H9 (cell line): ENCODE measurements at regions not wholly inside any gene's neighbourhood (a gene's known extent, or its start where the extent isn't known, plus 50 kb on each side); places are given as distances from the start of the nearest gene placed in this dataset.

ENCODE experiments used
- DNase-seq: peaks from one replicate; pipeline ENCODE4 v3.0.0-alpha.2; 2017
- H2AFZ ChIP-seq: one replicate; pipeline ENCODE4 v1.6.1; 2013; ENCODE audit warnings: mild to moderate bottlenecking, low read length, control low read depth, moderate library complexity
- H2AK5ac ChIP-seq: 2 replicates; pipeline ENCODE4 v1.6.1; 2013; ENCODE audit warnings: low read length, control low read depth, mixed read lengths; ENCODE audit not compliant: insufficient read length
- H2BK120ac ChIP-seq: one replicate; pipeline ENCODE4 v1.6.1; 2013; ENCODE audit warnings: low read depth, mild to moderate bottlenecking, low read length, control low read depth, inconsistent platforms; ENCODE audit not compliant: poor library complexity, severe bottlenecking
- H2BK12ac ChIP-seq: 2 replicates; pipeline ENCODE4 v1.6.1; 2013; ENCODE audit warnings: low read length, control low read depth, mixed read lengths, low read depth; ENCODE audit not compliant: insufficient read length
- H2BK15ac ChIP-seq: 2 replicates; pipeline ENCODE4 v1.6.1; 2013; ENCODE audit warnings: low read depth, low read length, control low read depth
- H2BK20ac ChIP-seq: one replicate; pipeline ENCODE4 v1.6.1; 2013; ENCODE audit warnings: low read depth, mild to moderate bottlenecking, low read length, control low read depth, inconsistent platforms; ENCODE audit not compliant: poor library complexity, severe bottlenecking
- H2BK5ac ChIP-seq: 2 replicates; pipeline ENCODE4 v1.6.1; 2013; ENCODE audit warnings: low read length, control low read depth, mixed read lengths; ENCODE audit not compliant: insufficient read length
- H3K14ac ChIP-seq: 2 replicates; pipeline ENCODE4 v1.6.1; 2013; ENCODE audit warnings: low read length, control low read depth; ENCODE audit not compliant: insufficient read depth
- H3K18ac ChIP-seq: 2 replicates; pipeline ENCODE4 v1.6.1; 2013; ENCODE audit warnings: low read depth, mild to moderate bottlenecking, mixed read lengths, low read length, control low read depth; ENCODE audit not compliant: insufficient read length
- H3K23ac ChIP-seq: 2 replicates; pipeline ENCODE4 v1.6.1; 2013; ENCODE audit warnings: low read length, control low read depth, mixed read lengths, low read depth; ENCODE audit not compliant: insufficient read length
- H3K23me2 ChIP-seq: 2 replicates; pipeline ENCODE4 v1.6.1; 2013; ENCODE audit warnings: low read depth, mild to moderate bottlenecking, mixed read lengths, low read length, control low read depth; ENCODE audit not compliant: insufficient read length, poor library complexity, severe bottlenecking
- H3K27ac ChIP-seq: 2 replicates; pipeline ENCODE4 v1.5.1; 2013; ENCODE audit warnings: low read length, control low read depth, mixed read lengths, low read depth; ENCODE audit not compliant: insufficient read length
- H3K27me3 ChIP-seq: 2 replicates; pipeline ENCODE4 v1.6.1; 2013; ENCODE audit warnings: low read length, control low read depth, inconsistent platforms; ENCODE audit not compliant: insufficient read depth
- H3K4ac ChIP-seq: 2 replicates; pipeline ENCODE4 v1.6.1; 2013; ENCODE audit warnings: low read depth, mild to moderate bottlenecking, control low read depth, inconsistent platforms, low read length, moderate library complexity
- H3K4me1 ChIP-seq: 2 replicates; pipeline ENCODE4 v1.6.1; 2013; ENCODE audit warnings: low read length, control low read depth, inconsistent platforms; ENCODE audit not compliant: insufficient read depth
- H3K4me2 ChIP-seq: 2 replicates; pipeline ENCODE4 v1.6.1; 2013; ENCODE audit warnings: low read length, control low read depth, mixed read lengths; ENCODE audit not compliant: insufficient read length, insufficient read depth
- H3K56ac ChIP-seq: 2 replicates; pipeline ENCODE4 v1.6.1; 2013; ENCODE audit warnings: low read depth, mild to moderate bottlenecking, mixed read lengths, low read length, control low read depth; ENCODE audit not compliant: insufficient read length
- H3K79me1 ChIP-seq: 2 replicates; pipeline ENCODE4 v1.6.1; 2013; ENCODE audit warnings: low read depth, mild to moderate bottlenecking, moderate library complexity, low read length, control low read depth, inconsistent platforms; ENCODE audit not compliant: insufficient read depth, poor library complexity, severe bottlenecking
- H3K79me2 ChIP-seq: 2 replicates; pipeline ENCODE4 v1.6.1; 2013; ENCODE audit warnings: low read length, control low read depth, inconsistent platforms; ENCODE audit not compliant: insufficient read depth
- H3K9ac ChIP-seq: 2 replicates; pipeline ENCODE4 v1.6.1; 2013; ENCODE audit warnings: low read length, control low read depth, mixed read lengths; ENCODE audit not compliant: insufficient read length; ENCODE audit errors: extremely low read depth
- H3K9me3 ChIP-seq: one replicate; pipeline ENCODE4 v1.6.1; 2013; ENCODE audit warnings: low read depth, low read length, inconsistent platforms; ENCODE audit not compliant: control insufficient read depth
- H3T11ph ChIP-seq: one replicate; pipeline ENCODE4 v1.6.1; 2013; ENCODE audit warnings: mild to moderate bottlenecking, low read length, control low read depth, inconsistent platforms
- H4K20me1 ChIP-seq: one replicate; pipeline ENCODE4 v1.6.1; 2013; ENCODE audit not compliant: control insufficient read depth, insufficient read length, insufficient read depth
- H4K5ac ChIP-seq: 2 replicates; pipeline ENCODE4 v1.6.1; 2013; ENCODE audit warnings: low read depth, mild to moderate bottlenecking, mixed read lengths, low read length, control low read depth; ENCODE audit not compliant: insufficient read length
- H4K8ac ChIP-seq: replicated peaks from 2 replicates; pipeline ENCODE4 v1.6.1; 2013; ENCODE audit warnings: low read length, control low read depth, mixed read lengths, low read depth; ENCODE audit not compliant: insufficient read length
- H4K91ac ChIP-seq: 2 replicates; pipeline ENCODE4 v1.6.1; 2013; ENCODE audit warnings: low read depth, mild to moderate bottlenecking, moderate library complexity, mixed read lengths, low read length, control low read depth; ENCODE audit not compliant: insufficient read length
- H3K27ac Mint-ChIP-seq, 3 experiments: 2 replicates in 2 of 3; 3 replicates in 1 of 3; pipeline ENCODE4 v1.8.0; 2020 to 2021; ENCODE audit warnings: mixed read lengths in 3 of 3, mild to moderate bottlenecking in 1 of 3, moderate library complexity in 1 of 3
- H3K27me3 Mint-ChIP-seq: 2 replicates; pipeline ENCODE4 v1.8.0; 2021; ENCODE audit warnings: low read depth, mild to moderate bottlenecking, moderate library complexity, mixed read lengths
- H3K36me3 Mint-ChIP-seq, 3 experiments: 2 replicates in 2 of 3; 3 replicates in 1 of 3; pipeline ENCODE4 v1.8.0; 2020 to 2021; ENCODE audit warnings: low read depth in 3 of 3, mixed read lengths in 3 of 3; ENCODE audit not compliant: insufficient read depth in 1 of 3
- H3K4me1 Mint-ChIP-seq, 2 experiments: 2 replicates each; pipeline ENCODE4 v1.8.0; 2020; ENCODE audit warnings: mixed read lengths in 2 of 2
- H3K4me3 Mint-ChIP-seq, 2 experiments: 2 replicates in 1 of 2; 3 replicates in 1 of 2; pipeline ENCODE4 v1.8.0; 2020 to 2021; ENCODE audit warnings: mild to moderate bottlenecking in 2 of 2, mixed read lengths in 2 of 2, moderate library complexity in 1 of 2
- H3K9me3 Mint-ChIP-seq, 2 experiments: 2 replicates in 1 of 2; 3 replicates in 1 of 2; pipeline ENCODE4 v1.8.0; 2020; ENCODE audit warnings: mild to moderate bottlenecking in 2 of 2, mixed read lengths in 2 of 2, moderate library complexity in 1 of 2
- CTCF ChIP-seq: fragments of 200-600 bp; sonication (generic); conservative IDR thresholded peaks from 3 replicates; pipeline ENCODE4 v1.8.0; 2021; ENCODE audit warnings: antibody characterized with exemption, mild to moderate bottlenecking
- WGBS: extraction: QIAGEN DNeasy Blood & Tissue Kit; methylation state at CpG from one replicate; pipeline ENCODE4 v1.1.7; 2013; ENCODE audit warnings: missing lambda C conversion rate, low lambda C conversion rate, mixed read lengths; ENCODE audit not compliant: insufficient read length; ENCODE audit errors: extremely low coverage; 5-methylcytosine and 5-hydroxymethylcytosine counted together

- Mint-ChIP-seq H3K36me3 (no peaks in the 10 kb centered on the region; a peak in 2 of 7 replicates), H3K4me1 (no peaks in the 10 kb centered on the region), H3K27ac (no peak overlapping the region), H3K27me3 (peaks cover 2% of the 10 kb centered on the region), H3K9me3 (peaks cover 0 to 51% of the 10 kb centered on the region in 2 experiments; a peak in 4 of 5 replicates), H3K4me3 (no peak overlapping the region)
- no peaks in the 10 kb centered on the region for H4K20me1 ChIP-seq
- no peak overlapping the region for H3K4ac ChIP-seq
- WGBS = no CpG with 5 or more reads among the region's 4 CpGs
- no peak for DNase-seq
- no peak overlapping the region for H4K8ac ChIP-seq
- H3K4me2 ChIP-seq = no peak overlapping the region
- H4K5ac ChIP-seq = no peak overlapping the region
- no peak overlapping the region for H2AK5ac ChIP-seq
- no peak overlapping the region for H3K23ac ChIP-seq
- no peak for TF ChIP-seq CTCF
- H3K18ac ChIP-seq = no peak overlapping the region
- no peak overlapping the region for H2BK15ac ChIP-seq
- no peaks in the 10 kb centered on the region for H3K4me1 ChIP-seq
- no peak overlapping the region for H2BK120ac ChIP-seq
- no peaks in the 10 kb centered on the region for H3K23me2 ChIP-seq
- no peak overlapping the region for H4K91ac ChIP-seq
- H2BK12ac ChIP-seq = no peak overlapping the region
- H3K27ac ChIP-seq = no peak overlapping the region
- no peaks in the 10 kb centered on the region for H3K9me3 ChIP-seq
- no peaks in the 10 kb centered on the region for H3K79me2 ChIP-seq
- no peaks in the 10 kb centered on the region for H3K79me1 ChIP-seq
- no peak overlapping the region for H2AFZ ChIP-seq
- H2BK20ac ChIP-seq = no peak overlapping the region
- H3K27me3 ChIP-seq = no peaks in the 10 kb centered on the region
- no peak overlapping the region for H2BK5ac ChIP-seq
- H3K56ac ChIP-seq = no peak overlapping the region
- no peak overlapping the region for H3K9ac ChIP-seq
- H3T11ph ChIP-seq = no peak overlapping the region
- H3K14ac ChIP-seq = no peak overlapping the region
Measured at GRCh38 chrX:100477958-100478357, 67.9 kb upstream of the PCDH19 start.
